ENCODE measurements at regions not wholly inside any gene's neighbourhood (a gene's known extent, or its start where the extent isn't known, plus 50 kb on each side); places are given as distances from the start of the nearest gene placed in this dataset.

DNA sequence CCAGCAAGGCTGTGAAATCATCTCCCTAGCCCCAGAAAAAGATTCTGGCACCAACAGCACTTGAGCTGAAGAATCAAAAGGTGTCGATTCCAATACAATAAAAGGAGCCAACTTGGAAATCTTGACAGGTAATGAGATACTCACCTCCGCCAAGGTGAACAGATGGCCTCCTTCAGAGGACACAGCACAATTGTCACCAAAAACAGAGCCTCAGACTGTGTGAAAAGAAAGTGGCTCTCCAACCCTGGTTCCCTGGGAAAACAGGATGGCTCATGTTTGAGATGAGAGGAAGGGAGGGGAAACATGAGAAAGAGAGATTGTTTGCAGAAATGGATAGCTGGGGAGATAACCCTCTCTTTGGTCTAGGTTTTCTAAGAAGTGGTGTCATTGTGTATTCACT is 168.9 kb downstream of the HS3ST1 start:
- no peaks in the 10 kb centered on the region for H3K9me3 Mint-ChIP-seq (ENCODE audit: unreplicated experiment)
- Histone ChIP-seq H3K9me3 (no peaks in the 10 kb centered on the region), H3K4me1 (peaks cover 13% of the 10 kb centered on the region), H3K4me3 (ENCODE audit: low read depth, low read length) (no peak overlapping the region), H3K27me3 (replicated peaks; ENCODE audit: control insufficient read depth, insufficient read depth, low read length) (no peaks in the 10 kb centered on the region), H3K36me3 (ENCODE audit: control insufficient read depth, insufficient read depth, low read length) (no peaks in the 10 kb centered on the region)
- H3K36me3 Mint-ChIP-seq (ENCODE audit: insufficient read depth, unreplicated experiment): no peaks in the 10 kb centered on the region
- no peak overlapping the region for H3K27ac Mint-ChIP-seq (ENCODE audit: unreplicated experiment)
- BruUV-seq (replicated peaks): no TSS peak
- peaks cover 14% of the 10 kb centered on the region for H3K4me1 Mint-ChIP-seq (ENCODE audit: low read depth, unreplicated experiment)
- intact Hi-C loops (cut with micrococcal nuclease; ENCODE audit: unreplicated experiment): no loop called here
- ChIA-PET POLR2A (no interaction called here), CTCF (no interaction called here)
- H3K27me3 Mint-ChIP-seq (ENCODE audit: insufficient read depth, unreplicated experiment): no peaks in the 10 kb centered on the region
- DNase-seq: no peak
- no peak for TF ChIP-seq CTCF (IDR thresholded peaks at IDR 0.05; ENCODE audit: insufficient read depth in 1 of 2, low read depth in 1 of 2, low read length in 1 of 2, severe bottlenecking in 1 of 2, unreplicated experiment in 1 of 2)
- H3K4me3 Mint-ChIP-seq (ENCODE audit: unreplicated experiment): no peak overlapping the region

GRCh38 chr4:11252149-11252548 is 176.5 kb downstream of the HS3ST1 start:
- CTCF ChIA-PET: no interaction called here
- Histone ChIP-seq H3K4me3 (ENCODE audit: low read depth, low read length) (no peak overlapping the region), H3K36me3 (ENCODE audit: control insufficient read depth, insufficient read depth, low read length) (no peaks in the 10 kb centered on the region), H3K9me3 (no peaks in the 10 kb centered on the region), H3K4me1 (no peaks in the 10 kb centered on the region), H3K27me3 (replicated peaks; ENCODE audit: control insufficient read depth, insufficient read depth, low read length) (no peaks in the 10 kb centered on the region)
- H3K4me1 Mint-ChIP-seq (ENCODE audit: low read depth, unreplicated experiment): peaks cover 10% of the 10 kb centered on the region
- no peak overlapping the region for H3K4me3 Mint-ChIP-seq (ENCODE audit: unreplicated experiment)
- DNase-seq: no peak
- no peaks in the 10 kb centered on the region for H3K27me3 Mint-ChIP-seq (ENCODE audit: insufficient read depth, unreplicated experiment)
- BruUV-seq (replicated peaks): no TSS peak
- intact Hi-C loops (cut with micrococcal nuclease; ENCODE audit: unreplicated experiment): no loop called here
- no peak overlapping the region for H3K27ac Mint-ChIP-seq (ENCODE audit: unreplicated experiment)
- peaks cover 12% of the 10 kb centered on the region for H3K9me3 Mint-ChIP-seq (ENCODE audit: unreplicated experiment)
- TF ChIP-seq CTCF (IDR thresholded peaks at IDR 0.05; ENCODE audit: insufficient read depth in 1 of 2, low read depth in 1 of 2, low read length in 1 of 2, severe bottlenecking in 1 of 2, unreplicated experiment in 1 of 2): no peak
- H3K36me3 Mint-ChIP-seq (ENCODE audit: insufficient read depth, unreplicated experiment): no peaks in the 10 kb centered on the region
- POLR2A ChIA-PET: no interaction called here

GRCh38 chr4:11250510-11250909 is 178.2 kb downstream of the HS3ST1 start:
- Histone ChIP-seq H3K4me1 (no peaks in the 10 kb centered on the region), H3K9me3 (peaks cover 6% of the 10 kb centered on the region; the same call in 1 of the 2 replicates), H3K27me3 (replicated peaks; ENCODE audit: control insufficient read depth, insufficient read depth, low read length) (no peaks in the 10 kb centered on the region), H3K36me3 (ENCODE audit: control insufficient read depth, insufficient read depth, low read length) (no peaks in the 10 kb centered on the region), H3K4me3 (ENCODE audit: low read depth, low read length) (no peak overlapping the region)
- Mint-ChIP-seq H3K36me3 (ENCODE audit: insufficient read depth, unreplicated experiment) (no peaks in the 10 kb centered on the region), H3K4me3 (ENCODE audit: unreplicated experiment) (no peak overlapping the region), H3K4me1 (ENCODE audit: low read depth, unreplicated experiment) (peaks cover 10% of the 10 kb centered on the region), H3K27ac (ENCODE audit: unreplicated experiment) (no peak overlapping the region), H3K27me3 (ENCODE audit: insufficient read depth, unreplicated experiment) (no peaks in the 10 kb centered on the region), H3K9me3 (ENCODE audit: unreplicated experiment) (peaks cover 12% of the 10 kb centered on the region)
- TF ChIP-seq CTCF (IDR thresholded peaks at IDR 0.05; ENCODE audit: insufficient read depth in 1 of 2, low read depth in 1 of 2, low read length in 1 of 2, severe bottlenecking in 1 of 2, unreplicated experiment in 1 of 2): no peak
- BruUV-seq (replicated peaks): no TSS peak
- ChIA-PET POLR2A (no interaction called here), CTCF (no interaction called here)
- DNase-seq: no peak
- intact Hi-C loops (cut with micrococcal nuclease; ENCODE audit: unreplicated experiment): no loop called here
